ENCODE measurements at regions not wholly inside any gene's neighbourhood (a gene's known extent, or its start where the extent isn't known, plus 50 kb on each side); places are given as distances from the start of the nearest gene placed in this dataset.

- TF ChIP-seq, protein P1, sequence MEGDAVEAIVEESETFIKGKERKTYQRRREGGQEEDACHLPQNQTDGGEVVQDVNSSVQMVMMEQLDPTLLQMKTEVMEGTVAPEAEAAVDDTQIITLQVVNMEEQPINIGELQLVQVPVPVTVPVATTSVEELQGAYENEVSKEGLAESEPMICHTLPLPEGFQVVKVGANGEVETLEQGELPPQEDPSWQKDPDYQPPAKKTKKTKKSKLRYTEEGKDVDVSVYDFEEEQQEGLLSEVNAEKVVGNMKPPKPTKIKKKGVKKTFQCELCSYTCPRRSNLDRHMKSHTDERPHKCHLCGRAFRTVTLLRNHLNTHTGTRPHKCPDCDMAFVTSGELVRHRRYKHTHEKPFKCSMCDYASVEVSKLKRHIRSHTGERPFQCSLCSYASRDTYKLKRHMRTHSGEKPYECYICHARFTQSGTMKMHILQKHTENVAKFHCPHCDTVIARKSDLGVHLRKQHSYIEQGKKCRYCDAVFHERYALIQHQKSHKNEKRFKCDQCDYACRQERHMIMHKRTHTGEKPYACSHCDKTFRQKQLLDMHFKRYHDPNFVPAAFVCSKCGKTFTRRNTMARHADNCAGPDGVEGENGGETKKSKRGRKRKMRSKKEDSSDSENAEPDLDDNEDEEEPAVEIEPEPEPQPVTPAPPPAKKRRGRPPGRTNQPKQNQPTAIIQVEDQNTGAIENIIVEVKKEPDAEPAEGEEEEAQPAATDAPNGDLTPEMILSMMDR (IDR thresholded peaks at IDR 0.05) = no peak
- ATAC-seq (ENCODE audit: low FRiP score) (no peak), DNase-seq (ENCODE audit: low spot score) (no peak)
Observed at GRCh38 chr7:53191836-53192443, 156.5 kb downstream of the POM121L12 start.

- no peak for ATAC-seq (ENCODE audit: low FRiP score)
- DNase-seq (ENCODE audit: low spot score) = no peak
- TF ChIP-seq, protein P1 (IDR thresholded peaks at IDR 0.05) = no peak
Observed at GRCh38 chr7:53205006-53205405, 169.6 kb downstream of the POM121L12 start.

- DNase-seq (ENCODE audit: low spot score) (no peak), ATAC-seq (ENCODE audit: low FRiP score) (no peak)
- TF ChIP-seq, protein P1 (IDR thresholded peaks at IDR 0.05) = no peak
Observed at GRCh38 chr7:53209129-53209528, 173.7 kb downstream of the POM121L12 start.

DNA sequence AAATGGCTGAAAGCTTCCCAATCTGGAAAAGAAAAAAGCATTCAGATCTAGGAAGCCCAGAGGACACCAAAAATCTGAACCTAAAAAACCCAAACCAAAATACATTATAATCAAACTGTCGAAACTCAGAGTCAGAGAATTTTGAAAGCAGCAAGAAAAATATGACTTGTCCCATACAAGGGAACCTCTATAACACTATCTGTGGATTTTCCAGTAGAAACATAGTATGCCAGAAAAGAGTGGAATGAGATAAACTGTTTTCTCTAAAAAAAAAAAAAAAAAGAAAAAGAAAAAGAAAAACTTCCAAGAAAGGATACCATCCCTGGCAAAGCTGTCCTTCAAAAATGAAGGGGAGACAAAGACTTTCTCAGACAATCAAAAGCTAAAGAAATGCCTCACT is 179.0 kb downstream of the POM121L12 start:
- ATAC-seq (ENCODE audit: low FRiP score) (no peak), DNase-seq (ENCODE audit: low spot score) (no peak)
- TF ChIP-seq, protein P1 (IDR thresholded peaks at IDR 0.05) = no peak

DNA sequence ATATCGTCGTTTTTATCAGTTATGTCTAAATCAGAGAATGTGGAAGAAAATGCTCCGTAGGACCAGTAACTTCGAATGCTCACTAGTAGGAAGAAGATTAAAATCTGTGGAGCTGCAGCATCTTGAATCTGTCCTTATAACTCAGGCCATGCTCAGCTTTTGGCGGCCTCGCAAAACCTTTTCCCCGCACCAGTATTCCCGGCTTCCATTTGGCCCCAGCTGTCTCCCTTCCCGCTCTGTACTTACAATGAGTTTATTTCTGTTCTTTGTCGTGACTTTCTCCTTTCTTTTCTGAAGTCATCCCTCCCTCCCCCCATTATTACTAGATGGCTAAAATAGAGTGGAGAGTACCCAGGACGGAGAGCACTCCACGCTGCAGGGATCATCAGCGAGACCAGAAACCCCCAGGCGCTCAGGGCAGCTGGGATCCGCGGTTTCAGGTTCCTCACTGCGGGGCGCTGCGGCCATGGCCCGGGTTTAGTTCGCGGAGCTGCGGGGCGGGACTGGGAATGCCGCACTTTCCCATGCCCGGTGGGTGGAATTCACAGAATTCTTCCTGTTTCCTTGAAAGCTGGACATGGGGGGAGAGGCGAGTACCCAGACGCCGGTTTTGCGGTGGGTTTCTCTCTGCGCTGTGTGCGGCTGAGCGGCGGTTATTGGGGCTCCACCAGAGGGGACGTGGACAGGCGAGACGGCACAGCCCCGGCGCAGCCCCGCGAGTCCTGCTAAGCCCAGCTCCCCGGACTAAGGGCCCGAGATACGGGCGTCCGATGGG is 183.5 kb downstream of the POM121L12 start:
- TF ChIP-seq, protein P1 (IDR thresholded peaks at IDR 0.05) = no peak
- DNase-seq (ENCODE audit: low spot score) = no peak

DNA sequence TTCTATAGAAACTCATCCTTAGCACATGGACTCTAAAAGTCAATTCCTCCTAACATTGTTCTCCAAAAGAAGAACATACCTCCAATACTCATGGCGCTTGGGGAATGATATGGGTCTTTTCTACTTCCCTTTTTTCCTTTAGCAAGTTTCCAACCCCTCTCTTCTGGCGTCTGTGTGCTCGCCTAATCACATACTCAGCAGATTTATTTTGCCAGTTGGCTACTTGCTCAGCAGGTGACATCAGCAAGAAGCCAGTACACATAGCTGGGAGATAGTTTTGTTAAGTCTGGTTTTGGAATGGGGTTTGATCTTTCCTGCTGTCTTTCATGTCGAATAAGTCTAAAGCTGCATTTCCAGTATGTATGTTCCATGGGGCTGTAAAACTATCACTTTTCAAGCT is 193.8 kb downstream of the POM121L12 start:
- DNase-seq (ENCODE audit: low spot score) (no peak), ATAC-seq (ENCODE audit: low FRiP score) (no peak)
- TF ChIP-seq, protein P1 (IDR thresholded peaks at IDR 0.05) = no peak

More for the DNA sequence above, 183.5 kb downstream of the POM121L12 start:
- ATAC-seq (ENCODE audit: low FRiP score) = peak; percentile 59

Data from omental fat pad (tissue), 3 donors.